Adrenal gland (tissue), 9 donors: ENCODE measurements at regions not wholly inside any gene's neighbourhood (a gene's known extent, or its start where the extent isn't known, plus 50 kb on each side); places are given as distances from the start of the nearest gene placed in this dataset.

ENCODE experiments used
- DNase-seq, 7 donors: peaks; one replicate each; pipeline ENCODE4 v3.0.0-alpha.2; 2019 to 2020
- H3K27ac ChIP-seq, 5 donors: fragments of 200-600 bp; sonication (generic) in 4 of 5; 1 replicate in 3 of 5; 2 replicates in 2 of 5; pipeline versions ENCODE4 v1.5.1 to v1.8.0; 2016 to 2020; ENCODE audit warnings: mild to moderate bottlenecking in 1 of 5
- H3K27me3 ChIP-seq: fragments of 200-600 bp; 2 replicates; pipeline ENCODE4 v1.8.0; 2021
- H3K36me3 ChIP-seq, 2 donors: fragments of 200-600 bp; replicated peaks in 1 of 2; 1 replicate in 1 of 2; 2 replicates in 1 of 2; pipeline versions ENCODE4 v1.5.1 to v1.8.0; 2018 to 2022
- H3K4me1 ChIP-seq, 2 donors: fragments of 200-600 bp; replicated peaks in 1 of 2; 1 replicate in 1 of 2; 2 replicates in 1 of 2; pipeline versions ENCODE4 v1.5.1 to v1.8.0; 2018 to 2021
- H3K4me3 ChIP-seq, 4 donors: fragments of 200-600 bp; sonication (generic) in 3 of 4; one replicate each; pipeline ENCODE4 v1.5.1; 2016 to 2018
- H3K9me3 ChIP-seq, 3 donors: fragments of 200-600 bp; sonication (generic) in 1 of 3; replicated peaks in 1 of 3; 1 replicate in 2 of 3; 2 replicates in 1 of 3; pipeline versions ENCODE4 v1.5.1 to v1.8.0; 2016 to 2021
- POLR2A ChIP-seq, 2 donors: fragments of 450-650 bp; IDR thresholded peaks; one replicate each; pipeline ENCODE4 v1.6.1; 2017; ENCODE audit warnings: antibody characterized with exemption in 2 of 2, mild to moderate bottlenecking in 2 of 2, moderate library complexity in 1 of 2
- WGBS, 4 donors: extraction: QIAGEN DNeasy Blood & Tissue Kit in 2 of 4; methylation state at CpG; one replicate each; pipeline versions ENCODE4 v1.1.5 to v1.1.7; 2013 to 2017; 5-methylcytosine and 5-hydroxymethylcytosine counted together
- intact Hi-C, 2 donors: fragments of 100-400 bp; cut with DNase I; formaldehyde crosslinking; loops; one replicate each; pipeline versions ENCODE4 v1.14.1 to v1.15.0; 2022 to 2023
- TF ChIP-seq, protein P1 (sequence below), 6 experiments: fragments of 450-650 bp in 4 of 6; fragments of 200-600 bp in 2 of 6; sonication (generic) in 1 of 6; IDR thresholded peaks; 1 replicate in 5 of 6; 2 replicates in 1 of 6; pipeline versions ENCODE4 v1.5.1 to v1.8.0; 2016 to 2021; ENCODE audit warnings: antibody characterized with exemption in 6 of 6, mild to moderate bottlenecking in 2 of 6, moderate library complexity in 1 of 6
- donor health status: healthy with polysubstance abuse.
- donor health status: Bipolar disorder and iron deficiency.
- donor health status: DM: yes; HTN: yes; CAD: no.
- donor health status: DM: no; HTN: no; CAD: no.
- donor health status: DM: no; HTN: no; CAD: no.

DNA sequence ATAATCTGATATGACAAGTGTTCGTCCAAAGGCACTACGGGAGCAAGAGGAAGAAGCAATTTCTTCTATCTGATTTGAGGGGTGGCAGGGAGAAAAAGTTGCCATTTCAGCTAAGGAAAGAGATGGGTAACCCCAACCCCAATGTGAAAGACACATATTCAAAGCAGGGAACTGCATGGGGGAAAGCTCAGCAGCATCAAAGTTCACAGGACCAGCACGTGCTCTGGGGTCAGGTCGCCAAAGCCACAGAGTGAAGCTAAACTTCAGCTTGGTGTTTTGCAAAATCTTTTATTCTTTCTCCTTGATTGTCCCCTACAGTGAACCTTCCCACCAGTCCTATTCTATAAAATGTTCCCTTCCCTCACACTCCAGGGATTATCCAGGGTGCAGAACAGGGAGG is 112.8 kb upstream of the PPP2R2D start:
- no peak overlapping the region for H3K27ac ChIP-seq
- H3K4me3 ChIP-seq: no peak overlapping the region
- TF ChIP-seq, protein P1, sequence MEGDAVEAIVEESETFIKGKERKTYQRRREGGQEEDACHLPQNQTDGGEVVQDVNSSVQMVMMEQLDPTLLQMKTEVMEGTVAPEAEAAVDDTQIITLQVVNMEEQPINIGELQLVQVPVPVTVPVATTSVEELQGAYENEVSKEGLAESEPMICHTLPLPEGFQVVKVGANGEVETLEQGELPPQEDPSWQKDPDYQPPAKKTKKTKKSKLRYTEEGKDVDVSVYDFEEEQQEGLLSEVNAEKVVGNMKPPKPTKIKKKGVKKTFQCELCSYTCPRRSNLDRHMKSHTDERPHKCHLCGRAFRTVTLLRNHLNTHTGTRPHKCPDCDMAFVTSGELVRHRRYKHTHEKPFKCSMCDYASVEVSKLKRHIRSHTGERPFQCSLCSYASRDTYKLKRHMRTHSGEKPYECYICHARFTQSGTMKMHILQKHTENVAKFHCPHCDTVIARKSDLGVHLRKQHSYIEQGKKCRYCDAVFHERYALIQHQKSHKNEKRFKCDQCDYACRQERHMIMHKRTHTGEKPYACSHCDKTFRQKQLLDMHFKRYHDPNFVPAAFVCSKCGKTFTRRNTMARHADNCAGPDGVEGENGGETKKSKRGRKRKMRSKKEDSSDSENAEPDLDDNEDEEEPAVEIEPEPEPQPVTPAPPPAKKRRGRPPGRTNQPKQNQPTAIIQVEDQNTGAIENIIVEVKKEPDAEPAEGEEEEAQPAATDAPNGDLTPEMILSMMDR (IDR thresholded peaks at IDR 0.05): no peak
- no peak for TF ChIP-seq POLR2A (IDR thresholded peaks at IDR 0.05)
- DNase-seq: no peak
- H3K9me3 ChIP-seq: no peaks in the 10 kb centered on the region
- no peaks in the 10 kb centered on the region for H3K36me3 ChIP-seq
- H3K4me1 ChIP-seq: no peaks in the 10 kb centered on the region
- no peaks in the 10 kb centered on the region for H3K27me3 ChIP-seq
- WGBS, 4 donors: 68 to 81% (median 75%) methylated on average over 4 of the region's 4 CpGs
- intact Hi-C loops: loop anchor here (5.0 to 10.0 kb wide), 4 partner anchors 331 to 1596 kb away; no protein-coding TSS in a partner anchor

DNA sequence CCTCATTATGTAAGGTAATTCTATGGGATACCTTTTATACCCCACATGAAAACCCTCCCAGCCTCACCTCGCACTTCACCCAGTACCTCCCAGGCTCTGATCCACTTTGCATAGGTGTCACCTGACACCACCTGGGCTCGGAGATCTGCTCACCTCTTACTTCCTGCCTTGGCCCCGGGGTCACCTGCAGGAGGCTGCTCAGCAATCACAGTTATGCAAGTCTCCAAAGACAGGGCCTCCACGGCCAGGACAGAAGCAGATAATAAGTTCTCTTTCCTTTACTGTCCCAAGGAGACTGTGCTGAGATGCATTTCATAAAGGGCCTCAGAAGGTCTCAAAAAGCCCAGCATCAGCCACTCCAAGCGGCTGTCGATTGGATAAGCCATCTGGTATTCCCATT is 112.4 kb upstream of the PPP2R2D start:
- DNase-seq: no peak
- Histone ChIP-seq H3K4me3 (no peak overlapping the region), H3K27ac (no peak overlapping the region), H3K9me3 (no peaks in the 10 kb centered on the region), H3K36me3 (no peaks in the 10 kb centered on the region), H3K4me1 (no peaks in the 10 kb centered on the region), H3K27me3 (no peaks in the 10 kb centered on the region)
- TF ChIP-seq POLR2A (IDR thresholded peaks at IDR 0.05): no peak
- intact Hi-C loops: loop anchor here (5.0 to 10.0 kb wide), 4 partner anchors 331 to 1596 kb away; no protein-coding TSS in a partner anchor
- 43 to 61% (median 50%) methylated on average over 5 to 6 of the region's 6 CpGs for WGBS, 4 donors

DNA sequence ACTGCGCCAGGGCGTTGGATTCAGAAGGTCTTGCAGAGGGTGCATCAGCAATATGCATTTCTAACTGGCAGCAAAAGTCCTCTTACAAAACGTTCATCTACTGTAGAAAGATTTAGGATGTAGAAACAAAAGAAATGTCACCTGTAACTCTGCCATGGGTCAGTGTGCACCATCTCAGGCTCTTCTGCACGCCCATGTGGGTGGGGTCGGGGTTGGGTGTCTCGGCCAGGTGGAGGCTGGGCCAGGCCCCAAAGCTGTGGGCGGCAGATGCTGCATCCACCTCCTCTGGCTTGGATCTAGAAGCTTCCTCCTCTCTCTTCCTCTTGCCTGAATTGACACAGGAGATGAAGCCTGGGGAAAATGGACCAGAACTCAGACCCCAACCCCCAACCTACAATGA is 111.3 kb upstream of the PPP2R2D start:
- intact Hi-C loops: loop anchor here (5.0 to 10.0 kb wide), 4 partner anchors 332 to 1597 kb away; no protein-coding TSS in a partner anchor
- Histone ChIP-seq H3K4me3 (no peak overlapping the region), H3K4me1 (no peaks in the 10 kb centered on the region), H3K36me3 (no peaks in the 10 kb centered on the region), H3K27me3 (no peaks in the 10 kb centered on the region), H3K27ac (no peak overlapping the region), H3K9me3 (no peaks in the 10 kb centered on the region)
- no peak for DNase-seq
- WGBS, 4 donors: 74 to 83% (median 79%) methylated on average over 7 of the region's 7 CpGs
- TF ChIP-seq POLR2A (IDR thresholded peaks at IDR 0.05): no peak
- TF ChIP-seq, protein P1 (IDR thresholded peaks at IDR 0.05): no peak

DNA sequence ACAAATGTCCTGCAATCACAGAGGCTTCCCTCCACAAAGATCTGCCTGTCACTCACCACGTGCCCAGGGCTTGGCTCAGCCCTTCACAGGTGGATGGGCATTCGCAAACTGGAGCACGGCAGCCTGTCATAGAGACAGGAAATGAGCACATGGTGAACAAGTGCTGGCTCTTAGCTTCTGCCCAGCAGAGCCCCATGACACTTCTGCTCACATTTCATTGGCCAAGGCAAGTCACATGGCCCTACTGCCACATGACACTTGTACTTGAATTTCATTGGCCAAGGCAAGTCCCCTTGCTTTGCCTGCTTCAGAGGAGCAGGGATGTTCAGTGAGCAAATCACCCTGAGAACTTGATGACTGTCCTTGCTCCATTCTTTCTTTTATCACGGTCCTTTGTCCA is 110.8 kb upstream of the PPP2R2D start:
- 81 to 82% (median 81%) methylated on average over 4 of the region's 4 CpGs for WGBS, 4 donors
- intact Hi-C loops: no loop called here
- no peak overlapping the region for H3K27ac ChIP-seq
- DNase-seq: no peak
- H3K36me3 ChIP-seq: no peaks in the 10 kb centered on the region
- no peaks in the 10 kb centered on the region for H3K4me1 ChIP-seq
- no peak overlapping the region for H3K4me3 ChIP-seq
- H3K9me3 ChIP-seq: no peaks in the 10 kb centered on the region
- TF ChIP-seq, protein P1 (IDR thresholded peaks at IDR 0.05): no peak
- no peak for TF ChIP-seq POLR2A (IDR thresholded peaks at IDR 0.05)
- H3K27me3 ChIP-seq: no peaks in the 10 kb centered on the region

DNA sequence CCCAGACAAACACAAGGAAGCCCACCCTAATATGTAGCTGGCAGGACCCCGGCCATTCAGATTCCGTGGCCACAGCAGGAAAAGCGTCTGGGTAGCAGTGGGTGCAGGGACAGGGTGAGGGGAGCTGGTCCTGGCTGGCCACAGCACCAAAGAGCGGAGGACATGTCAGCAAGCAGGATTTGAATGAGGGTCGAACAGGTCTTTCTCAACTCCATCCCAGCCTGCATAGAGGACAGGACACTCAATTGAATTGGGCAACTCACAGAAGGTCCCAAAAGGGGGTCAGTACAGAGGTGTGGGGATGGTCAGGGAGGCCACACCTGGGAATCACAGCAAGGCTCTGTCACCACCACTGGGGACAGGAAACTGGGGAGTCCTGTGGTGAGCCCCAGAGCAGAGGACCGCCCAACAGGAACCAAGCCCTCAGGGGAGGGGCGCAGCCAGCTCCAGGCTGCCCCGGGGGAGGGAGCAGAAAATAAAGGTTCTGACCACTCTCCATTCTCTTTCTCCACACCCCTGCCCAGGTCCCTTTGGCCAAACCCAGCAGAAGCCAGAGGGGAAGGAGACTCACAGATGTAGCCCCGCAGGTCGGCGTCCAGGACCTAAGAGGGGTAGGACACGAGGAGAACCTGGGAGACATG is 108.7 kb upstream of the PPP2R2D start:
- peaks cover 0 to 6% (median 0%) of the 10 kb centered on the region in 3 donors for H3K9me3 ChIP-seq

More for the DNA sequence above, 108.7 kb upstream of the PPP2R2D start:
- H3K36me3 ChIP-seq: no peaks in the 10 kb centered on the region
- WGBS, 4 donors: 77 to 90% (median 78%) methylated on average over 9 to 12 of the region's 12 CpGs
- TF ChIP-seq, protein P1 (IDR thresholded peaks at IDR 0.05): no peak
- no peak for TF ChIP-seq POLR2A (IDR thresholded peaks at IDR 0.05)
- intact Hi-C loops: no loop called here
- H3K27ac ChIP-seq: no peak overlapping the region
- no peaks in the 10 kb centered on the region for H3K27me3 ChIP-seq
- peak in 1 of 7 donors; percentile 5 for DNase-seq
- H3K4me3 ChIP-seq: no peak overlapping the region
- H3K4me1 ChIP-seq: no peaks in the 10 kb centered on the region
